ENCODE measurements at regions not wholly inside any gene's neighbourhood (a gene's known extent, or its start where the extent isn't known, plus 50 kb on each side); places are given as distances from the start of the nearest gene placed in this dataset.
"Not testable (repeated sequence)": the region's sequence is repeated elsewhere in the genome, so short reads cannot be mapped to it uniquely, and the experiment has no call there.

GRCh38 chr5:57893926-57894325 is 411.3 kb upstream of the ACTBL2 start:
- DNase-seq (ENCODE audit: low spot score) = no peak
- Mint-ChIP-seq H3K36me3 (ENCODE audit: low read depth) (no peaks in the 10 kb centered on the region), H3K27ac (no peak overlapping the region), H3K4me1 (ENCODE audit: low read depth) (no peaks in the 10 kb centered on the region), H3K9me3 (no peaks in the 10 kb centered on the region), H3K4me3 (no peak overlapping the region), H3K27me3 (ENCODE audit: insufficient read depth) (peaks cover 6% of the 10 kb centered on the region)
- intact Hi-C loops (cut with micrococcal nuclease) = no loop called here

GRCh38 chr5:57891443-57891842 is 408.8 kb upstream of the ACTBL2 start:
- no peak overlapping the region for H3K27ac Mint-ChIP-seq
- no peak overlapping the region for H3K4me3 Mint-ChIP-seq
- intact Hi-C loops (cut with micrococcal nuclease) = no loop called here

GRCh38 chr5:57889558-57889957 is 406.9 kb upstream of the ACTBL2 start:
- Mint-ChIP-seq H3K9me3 (no peaks in the 10 kb centered on the region), H3K4me3 (no peak overlapping the region), H3K27ac (no peak overlapping the region), H3K27me3 (ENCODE audit: insufficient read depth) (peaks cover 6% of the 10 kb centered on the region), H3K36me3 (ENCODE audit: low read depth) (no peaks in the 10 kb centered on the region), H3K4me1 (ENCODE audit: low read depth) (no peaks in the 10 kb centered on the region)
- DNase-seq (ENCODE audit: low spot score) = no peak
- intact Hi-C loops (cut with micrococcal nuclease) = no loop called here

More at GRCh38 chr5:57891443-57891842, 408.8 kb upstream of the ACTBL2 start:
- Mint-ChIP-seq H3K9me3 (no peaks in the 10 kb centered on the region), H3K27me3 (ENCODE audit: insufficient read depth) (peaks cover 6% of the 10 kb centered on the region), H3K36me3 (ENCODE audit: low read depth) (no peaks in the 10 kb centered on the region), H3K4me1 (ENCODE audit: low read depth) (no peaks in the 10 kb centered on the region)
- no peak for DNase-seq (ENCODE audit: low spot score)

- no peak for DNase-seq (ENCODE audit: low spot score)
These were observed 405.4 kb upstream of the ACTBL2 start for GRCh38 chr5:57887851-57888621.

GRCh38 chr5:57884346-57885102 is 401.9 kb upstream of the ACTBL2 start:
- Mint-ChIP-seq H3K9me3 (no peaks in the 10 kb centered on the region), H3K4me3 (no peak overlapping the region), H3K27me3 (ENCODE audit: insufficient read depth) (no peaks in the 10 kb centered on the region), H3K36me3 (ENCODE audit: low read depth) (no peaks in the 10 kb centered on the region), H3K4me1 (ENCODE audit: low read depth) (no peaks in the 10 kb centered on the region), H3K27ac (no peak overlapping the region)
- intact Hi-C loops (cut with micrococcal nuclease) = no loop called here
- no peak for DNase-seq (ENCODE audit: low spot score)

More at GRCh38 chr5:57887851-57888621, 405.4 kb upstream of the ACTBL2 start:
- H3K36me3 Mint-ChIP-seq (ENCODE audit: low read depth) = no peaks in the 10 kb centered on the region
- no peaks in the 10 kb centered on the region for H3K9me3 Mint-ChIP-seq
- intact Hi-C loops (cut with micrococcal nuclease) = no loop called here
- peaks cover 4% of the 10 kb centered on the region for H3K27me3 Mint-ChIP-seq (ENCODE audit: insufficient read depth)
- H3K4me3 Mint-ChIP-seq = no peak overlapping the region
- H3K27ac Mint-ChIP-seq = no peak overlapping the region
- no peaks in the 10 kb centered on the region for H3K4me1 Mint-ChIP-seq (ENCODE audit: low read depth)

GRCh38 chr5:57880216-57880615 is 397.6 kb upstream of the ACTBL2 start:
- no peak for DNase-seq (ENCODE audit: low spot score)
- Mint-ChIP-seq H3K36me3 (ENCODE audit: low read depth) (no peaks in the 10 kb centered on the region), H3K9me3 (no peaks in the 10 kb centered on the region), H3K4me1 (ENCODE audit: low read depth) (no peaks in the 10 kb centered on the region), H3K4me3 (no peak overlapping the region), H3K27me3 (ENCODE audit: insufficient read depth) (no peaks in the 10 kb centered on the region), H3K27ac (no peak overlapping the region)
- intact Hi-C loops (cut with micrococcal nuclease) = no loop called here

- H3K9me3 Mint-ChIP-seq = no peaks in the 10 kb centered on the region
- no peaks in the 10 kb centered on the region for H3K4me1 Mint-ChIP-seq (ENCODE audit: low read depth)
- no peak overlapping the region for H3K4me3 Mint-ChIP-seq
- H3K27ac Mint-ChIP-seq = no peak overlapping the region
- no peaks in the 10 kb centered on the region for H3K27me3 Mint-ChIP-seq (ENCODE audit: insufficient read depth)
- intact Hi-C loops (cut with micrococcal nuclease) = no loop called here
- DNase-seq (ENCODE audit: low spot score) = no peak
- H3K36me3 Mint-ChIP-seq (ENCODE audit: low read depth) = no peaks in the 10 kb centered on the region
These were observed 395.7 kb upstream of the ACTBL2 start for GRCh38 chr5:57878301-57878722.

GRCh38 chr5:57871496-57871895 is 388.9 kb upstream of the ACTBL2 start:
- no peak for DNase-seq (ENCODE audit: low spot score)
- Mint-ChIP-seq H3K27me3 (ENCODE audit: insufficient read depth) (peaks cover 3% of the 10 kb centered on the region), H3K27ac (no peak overlapping the region), H3K4me3 (no peak overlapping the region), H3K4me1 (ENCODE audit: low read depth) (no peaks in the 10 kb centered on the region), H3K36me3 (ENCODE audit: low read depth) (no peaks in the 10 kb centered on the region), H3K9me3 (peaks cover 5% of the 10 kb centered on the region)
- intact Hi-C loops (cut with micrococcal nuclease) = no loop called here

- DNase-seq (ENCODE audit: low spot score); H3K4me3 Mint-ChIP-seq; H3K36me3 Mint-ChIP-seq (ENCODE audit: low read depth); H3K27me3 Mint-ChIP-seq (ENCODE audit: insufficient read depth); H3K4me1 Mint-ChIP-seq (ENCODE audit: low read depth); H3K9me3 Mint-ChIP-seq; intact Hi-C loops (cut with micrococcal nuclease); H3K27ac Mint-ChIP-seq: not testable (repeated sequence)
These were observed 387.7 kb upstream of the ACTBL2 start for GRCh38 chr5:57870267-57870666.

- no peak overlapping the region for H3K27ac Mint-ChIP-seq
- intact Hi-C loops (cut with micrococcal nuclease) = no loop called here
These were observed 381.1 kb upstream of the ACTBL2 start for GRCh38 chr5:57863661-57864060.

GRCh38 chr5:57862942-57863341 is 380.3 kb upstream of the ACTBL2 start:
- Mint-ChIP-seq H3K27me3 (ENCODE audit: insufficient read depth) (no peaks in the 10 kb centered on the region), H3K36me3 (ENCODE audit: low read depth) (no peaks in the 10 kb centered on the region), H3K27ac (no peak overlapping the region), H3K4me3 (no peak overlapping the region), H3K9me3 (peaks cover 7% of the 10 kb centered on the region), H3K4me1 (ENCODE audit: low read depth) (no peaks in the 10 kb centered on the region)
- DNase-seq (ENCODE audit: low spot score) = no peak
- intact Hi-C loops (cut with micrococcal nuclease) = no loop called here

More at GRCh38 chr5:57863661-57864060, 381.1 kb upstream of the ACTBL2 start:
- no peaks in the 10 kb centered on the region for H3K36me3 Mint-ChIP-seq (ENCODE audit: low read depth)
- no peaks in the 10 kb centered on the region for H3K27me3 Mint-ChIP-seq (ENCODE audit: insufficient read depth)
- no peak overlapping the region for H3K4me3 Mint-ChIP-seq
- no peaks in the 10 kb centered on the region for H3K4me1 Mint-ChIP-seq (ENCODE audit: low read depth)
- H3K9me3 Mint-ChIP-seq = peaks cover 7% of the 10 kb centered on the region
- DNase-seq (ENCODE audit: low spot score) = no peak

GRCh38 chr5:57862471-57862911 is 379.9 kb upstream of the ACTBL2 start:
- no peak for DNase-seq (ENCODE audit: low spot score)
- H3K27ac Mint-ChIP-seq = no peak overlapping the region
- intact Hi-C loops (cut with micrococcal nuclease) = no loop called here
- no peaks in the 10 kb centered on the region for H3K4me1 Mint-ChIP-seq (ENCODE audit: low read depth)
- peaks cover 7% of the 10 kb centered on the region for H3K9me3 Mint-ChIP-seq
- H3K4me3 Mint-ChIP-seq = no peak overlapping the region
- no peaks in the 10 kb centered on the region for H3K27me3 Mint-ChIP-seq (ENCODE audit: insufficient read depth)
- H3K36me3 Mint-ChIP-seq (ENCODE audit: low read depth) = no peaks in the 10 kb centered on the region

GRCh38 chr5:57859626-57860025 is 377.0 kb upstream of the ACTBL2 start:
- intact Hi-C loops (cut with micrococcal nuclease) = no loop called here
- no peaks in the 10 kb centered on the region for H3K27me3 Mint-ChIP-seq (ENCODE audit: insufficient read depth)

More at GRCh38 chr5:57859626-57860025, 377.0 kb upstream of the ACTBL2 start:
- DNase-seq (ENCODE audit: low spot score) = no peak
- Mint-ChIP-seq H3K36me3 (ENCODE audit: low read depth) (no peaks in the 10 kb centered on the region), H3K4me1 (ENCODE audit: low read depth) (no peaks in the 10 kb centered on the region), H3K27ac (no peak overlapping the region), H3K9me3 (peaks cover 7% of the 10 kb centered on the region), H3K4me3 (no peak overlapping the region)

Data from activated T-helper 1 cell treated with anti-CD3 and anti-CD28 coated beads, Interleukin-12 subunit alpha, Interleukin-12 subunit beta, Interleukin-2, Interleukin-4 antibody, amounts not matched to agents 30 ng/mL and 10 ng/mL and 1 ng/mL, durations not matched to agents 14 hours and 24 hours and 36 hours (primary cell).